CD4-positive, alpha-beta T cell treated with Interleukin-10 for 1 hour (primary cell): ENCODE measurements at regions not wholly inside any gene's neighbourhood (a gene's known extent, or its start where the extent isn't known, plus 50 kb on each side); places are given as distances from the start of the nearest gene placed in this dataset.
"Not testable (repeated sequence)": the region's sequence is repeated elsewhere in the genome, so short reads cannot be mapped to it uniquely, and the experiment has no call there.

Experiments
- DNase-seq: peaks from one replicate; pipeline ENCODE4 v3.0.0-alpha.2; 2020

GRCh38 chr18:1048032-1048431, 143.4 kb downstream of the ADCYAP1 start:
- DNase-seq, result no peak

GRCh38 chr18:1049173-1049572, 144.5 kb downstream of the ADCYAP1 start:
- no peak for DNase-seq

- no peak for DNase-seq
Measured at GRCh38 chr18:1050012-1050657, 145.5 kb downstream of the ADCYAP1 start.

- no peak for DNase-seq
Measured at GRCh38 chr18:1052301-1052700, 147.6 kb downstream of the ADCYAP1 start.

GRCh38 chr18:1053331-1054315, 149.0 kb downstream of the ADCYAP1 start:
- DNase-seq, result no peak

GRCh38 chr18:1056404-1056803, 151.7 kb downstream of the ADCYAP1 start:
- DNase-seq, result no peak

- no peak for DNase-seq
Measured at GRCh38 chr18:1057367-1057766, 152.7 kb downstream of the ADCYAP1 start.

GRCh38 chr18:1062588-1062987, 157.9 kb downstream of the ADCYAP1 start:
- DNase-seq, result no peak

GRCh38 chr18:1075322-1075721, 170.7 kb downstream of the ADCYAP1 start:
- no peak for DNase-seq

- DNase-seq, result no peak
Measured at GRCh38 chr18:1075876-1076275, 171.2 kb downstream of the ADCYAP1 start.

- no peak for DNase-seq
Measured at GRCh38 chr18:1078301-1078700, 173.6 kb downstream of the ADCYAP1 start.

- DNase-seq, result not testable (repeated sequence)
Measured at GRCh38 chr18:1083675-1084074, 179.0 kb downstream of the ADCYAP1 start.

GRCh38 chr18:1090758-1091157, 186.1 kb downstream of the ADCYAP1 start:
- DNase-seq, result no peak

GRCh38 chr18:1092228-1092627, 187.6 kb downstream of the ADCYAP1 start:
- DNase-seq, result no peak

GRCh38 chr18:1094409-1094808, 189.7 kb downstream of the ADCYAP1 start:
- no peak for DNase-seq

- DNase-seq, result not testable (repeated sequence)
Measured at GRCh38 chr18:1097991-1098735, 193.5 kb downstream of the ADCYAP1 start.

GRCh38 chr18:1102848-1103247, 198.2 kb downstream of the ADCYAP1 start:
- no peak for DNase-seq

GRCh38 chr18:1103537-1103936, 198.9 kb downstream of the ADCYAP1 start:
- no peak for DNase-seq

GRCh38 chr18:1104181-1104881, 199.7 kb downstream of the ADCYAP1 start:
- DNase-seq, result no peak

- DNase-seq, result no peak
Measured at GRCh38 chr18:1124495-1124894, 219.8 kb downstream of the ADCYAP1 start.

GRCh38 chr18:1133541-1133940, 228.9 kb downstream of the ADCYAP1 start:
- no peak for DNase-seq

GRCh38 chr18:1147730-1148129, 243.1 kb downstream of the ADCYAP1 start:
- DNase-seq, result no peak

GRCh38 chr18:1149709-1150108, 245.0 kb downstream of the ADCYAP1 start:
- no peak for DNase-seq
